ENCODE measurements at regions not wholly inside any gene's neighbourhood (a gene's known extent, or its start where the extent isn't known, plus 50 kb on each side); places are given as distances from the start of the nearest gene placed in this dataset.

DNA sequence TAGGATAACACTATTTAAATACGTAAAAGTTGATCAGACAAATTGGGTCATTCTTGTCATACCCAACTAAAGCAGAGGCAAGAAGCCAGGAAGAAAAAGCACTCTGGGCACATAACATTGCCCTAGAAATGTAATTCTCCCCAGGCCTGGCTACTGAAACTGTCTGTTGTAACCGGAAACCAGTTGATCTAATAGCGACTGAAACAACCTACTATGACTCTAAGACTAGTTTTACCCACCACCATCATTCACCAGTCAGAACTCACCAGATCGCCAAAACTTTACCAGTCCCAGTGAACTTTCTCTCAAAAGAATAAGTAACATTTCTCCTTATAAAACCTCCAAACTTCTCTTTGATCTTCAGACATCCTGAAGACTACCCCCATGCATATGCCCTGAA is 99.3 kb upstream of the WWC1 start:
- intact Hi-C loops (cut with DNase I) = no loop called here

DNA sequence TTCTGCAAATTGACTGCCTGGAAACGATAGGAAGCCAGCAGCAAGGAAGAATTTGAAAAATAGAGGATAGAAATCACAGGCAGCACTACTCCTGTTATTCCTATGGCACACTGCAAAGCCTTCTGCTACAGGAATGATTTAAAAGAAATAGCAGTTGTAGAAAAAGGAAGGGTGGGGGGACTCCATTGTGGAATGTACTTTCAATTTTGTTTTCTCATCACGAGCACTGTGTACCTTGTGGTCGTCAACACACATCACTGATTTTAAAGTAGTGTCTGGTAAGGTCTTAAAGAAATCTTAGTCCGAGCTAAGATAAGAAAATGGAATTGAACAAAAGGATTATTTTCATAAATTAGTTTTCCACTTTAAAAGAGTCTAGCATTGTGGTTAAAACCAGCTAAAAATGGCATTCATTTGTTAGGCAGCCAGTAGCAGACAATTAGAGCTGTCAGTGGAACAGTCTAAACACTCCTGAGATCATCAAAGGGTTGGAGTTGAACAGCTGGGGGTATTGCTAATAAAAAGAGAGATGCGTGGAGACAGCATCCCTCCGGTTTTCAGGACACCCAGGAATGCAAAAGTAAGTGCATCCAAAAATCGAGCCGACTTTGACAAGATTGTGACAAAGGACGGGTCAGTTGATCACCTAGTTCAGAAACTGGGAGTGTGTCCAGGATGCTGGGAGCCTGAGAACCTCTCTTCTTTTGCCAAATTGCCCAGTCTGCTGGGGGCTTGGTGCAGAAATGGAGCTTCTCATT is 97.8 kb upstream of the WWC1 start:
- H3K4me1 ChIP-seq = no peaks in the 10 kb centered on the region
- no peaks in the 10 kb centered on the region for H3K27me3 ChIP-seq
- TF ChIP-seq, protein P1, sequence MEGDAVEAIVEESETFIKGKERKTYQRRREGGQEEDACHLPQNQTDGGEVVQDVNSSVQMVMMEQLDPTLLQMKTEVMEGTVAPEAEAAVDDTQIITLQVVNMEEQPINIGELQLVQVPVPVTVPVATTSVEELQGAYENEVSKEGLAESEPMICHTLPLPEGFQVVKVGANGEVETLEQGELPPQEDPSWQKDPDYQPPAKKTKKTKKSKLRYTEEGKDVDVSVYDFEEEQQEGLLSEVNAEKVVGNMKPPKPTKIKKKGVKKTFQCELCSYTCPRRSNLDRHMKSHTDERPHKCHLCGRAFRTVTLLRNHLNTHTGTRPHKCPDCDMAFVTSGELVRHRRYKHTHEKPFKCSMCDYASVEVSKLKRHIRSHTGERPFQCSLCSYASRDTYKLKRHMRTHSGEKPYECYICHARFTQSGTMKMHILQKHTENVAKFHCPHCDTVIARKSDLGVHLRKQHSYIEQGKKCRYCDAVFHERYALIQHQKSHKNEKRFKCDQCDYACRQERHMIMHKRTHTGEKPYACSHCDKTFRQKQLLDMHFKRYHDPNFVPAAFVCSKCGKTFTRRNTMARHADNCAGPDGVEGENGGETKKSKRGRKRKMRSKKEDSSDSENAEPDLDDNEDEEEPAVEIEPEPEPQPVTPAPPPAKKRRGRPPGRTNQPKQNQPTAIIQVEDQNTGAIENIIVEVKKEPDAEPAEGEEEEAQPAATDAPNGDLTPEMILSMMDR (IDR thresholded peaks at IDR 0.05) = no peak
- ATAC-seq (no peak), DNase-seq (no peak), FAIRE-seq (no peak)
- intact Hi-C loops (cut with DNase I) = no loop called here
- H3K9me3 ChIP-seq = no peaks in the 10 kb centered on the region
- WGBS, 2 donors = 38 to 45% methylated on average over 9 of the region's 9 CpGs
- no peaks in the 10 kb centered on the region for H3K36me3 ChIP-seq
- no peak overlapping the region for H3K4me3 ChIP-seq
- no peak overlapping the region for H3K27ac ChIP-seq

More for the DNA sequence above, 99.3 kb upstream of the WWC1 start:
- Histone ChIP-seq H3K27ac (no peak overlapping the region), H3K27me3 (no peaks in the 10 kb centered on the region), H3K4me3 (no peak overlapping the region), H3K4me1 (no peaks in the 10 kb centered on the region), H3K36me3 (no peaks in the 10 kb centered on the region), H3K9me3 (no peaks in the 10 kb centered on the region)
- ATAC-seq = no peak
- TF ChIP-seq, protein P1 (IDR thresholded peaks at IDR 0.05) = no peak
- no peak for FAIRE-seq
- DNase-seq = no peak
- WGBS, 2 donors = 79 to 92% methylated on average over 4 of the region's 4 CpGs

DNA sequence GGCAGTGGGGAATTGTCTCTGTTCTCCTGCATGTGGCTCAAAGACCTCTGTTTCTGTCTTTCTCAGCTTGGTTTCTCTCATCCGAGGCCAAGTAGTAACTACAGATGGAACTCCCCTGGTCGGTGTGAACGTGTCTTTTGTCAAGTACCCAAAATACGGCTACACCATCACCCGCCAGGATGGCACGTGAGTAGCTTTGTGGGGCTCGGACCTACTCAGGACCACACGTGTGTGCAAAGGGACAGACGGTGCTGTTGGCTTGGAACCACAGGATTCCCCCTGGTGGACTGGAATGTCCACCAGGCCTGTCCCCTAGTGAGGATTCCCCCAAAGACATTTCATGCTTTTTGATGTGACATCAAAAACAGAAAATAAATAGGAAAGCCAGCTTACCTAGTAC is 96.3 kb upstream of the WWC1 start:
- H3K27ac ChIP-seq = no peak overlapping the region
- no peak overlapping the region for H3K4me3 ChIP-seq
- no peak for FAIRE-seq
- ATAC-seq = no peak
- H3K36me3 ChIP-seq = no peaks in the 10 kb centered on the region
- no peak for DNase-seq
- no peaks in the 10 kb centered on the region for H3K9me3 ChIP-seq
- intact Hi-C loops (cut with DNase I) = no loop called here
- no peaks in the 10 kb centered on the region for H3K27me3 ChIP-seq
- 70 to 81% methylated on average over 9 of the region's 9 CpGs for WGBS, 2 donors
- TF ChIP-seq, protein P1 (IDR thresholded peaks at IDR 0.05) = no peak
- no peaks in the 10 kb centered on the region for H3K4me1 ChIP-seq

DNA sequence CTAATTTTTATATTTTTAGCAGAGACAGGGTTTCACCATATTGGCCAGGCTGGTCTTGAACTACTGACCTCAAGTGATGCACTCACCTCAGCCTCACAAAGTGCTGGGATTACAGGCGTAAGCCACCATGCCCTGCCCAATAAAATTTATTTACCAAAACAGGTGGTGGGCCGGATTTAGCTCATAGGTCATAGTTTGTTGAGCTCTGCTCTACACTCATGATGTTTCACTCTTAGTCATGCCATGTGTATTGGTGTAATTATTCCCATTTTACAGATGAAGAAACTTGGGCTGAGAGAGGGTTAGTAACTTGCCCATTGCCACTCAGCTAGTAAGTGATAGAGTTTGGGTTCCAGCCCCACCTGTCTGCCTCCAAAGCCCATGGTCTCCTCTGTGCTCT is 93.1 kb upstream of the WWC1 start:
- Histone ChIP-seq H3K36me3 (no peaks in the 10 kb centered on the region), H3K27me3 (no peaks in the 10 kb centered on the region), H3K27ac (no peak overlapping the region), H3K4me1 (no peaks in the 10 kb centered on the region), H3K9me3 (no peaks in the 10 kb centered on the region), H3K4me3 (no peak overlapping the region)
- no peak for FAIRE-seq
- intact Hi-C loops (cut with DNase I) = no loop called here
- no peak for DNase-seq
- 81 to 88% methylated on average over 2 of the region's 2 CpGs for WGBS, 2 donors
- ATAC-seq = no peak
- TF ChIP-seq, protein P1 (IDR thresholded peaks at IDR 0.05) = no peak

DNA sequence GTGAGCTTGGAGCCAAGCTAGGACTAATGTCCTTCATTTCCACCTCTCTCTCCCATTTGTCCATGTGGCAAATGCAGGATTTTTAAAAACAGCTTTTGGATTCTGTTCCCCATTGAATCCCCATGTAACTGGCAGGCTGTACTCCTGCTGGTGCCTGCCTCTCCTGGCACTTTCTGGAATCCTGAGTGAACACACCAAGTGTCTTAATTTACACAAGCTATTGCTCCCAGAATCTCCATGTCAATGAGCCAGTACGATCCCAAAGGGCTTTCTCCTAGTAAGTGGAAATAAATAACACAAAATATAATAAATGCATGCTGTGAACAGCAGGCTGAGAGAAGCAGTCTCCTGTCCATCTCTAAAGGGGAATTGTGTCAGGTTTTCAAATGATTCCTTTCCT is 88.4 kb upstream of the WWC1 start:
- H3K9me3 ChIP-seq = no peaks in the 10 kb centered on the region
- H3K4me1 ChIP-seq = no peaks in the 10 kb centered on the region
- no peak overlapping the region for H3K27ac ChIP-seq
- no peak for ATAC-seq
- no peaks in the 10 kb centered on the region for H3K27me3 ChIP-seq
- H3K4me3 ChIP-seq = no peak overlapping the region
- H3K36me3 ChIP-seq = no peaks in the 10 kb centered on the region
- no peak for DNase-seq
- intact Hi-C loops (cut with DNase I) = no loop called here
- 81 to 86% methylated on average over 1 of the region's 1 CpG for WGBS, 2 donors
- TF ChIP-seq, protein P1 (IDR thresholded peaks at IDR 0.05) = no peak
- FAIRE-seq = no peak

Data from pancreas (tissue), 10 donors.